HepG2 (cell line): ENCODE measurements at regions not wholly inside any gene's neighbourhood (a gene's known extent, or its start where the extent isn't known, plus 50 kb on each side); places are given as distances from the start of the nearest gene placed in this dataset.

Experiments
- ATAC-seq: fragments of 200-7000 bp; cut with Tn5 transposase; 3 replicates; pipeline ENCODE4 v1.9.1; 2020; ENCODE audit warnings: mild to moderate bottlenecking, moderate library complexity
- BruUV-seq: library from RNA; stranded (reverse); fragments of 400-500 nt; replicated peaks from 2 replicates; lab custom pipeline; 2021; lab: Mats Ljungman, UMichigan
- CTCF ChIA-PET: fragments of 300-600 bp; formaldehyde crosslinking; extraction: SDS; loops from one replicate; lab custom pipeline; 2021; ENCODE audit warnings: low total read pairs, inconsistent platforms, low intra/inter-chr PET ratio; lab: Yijun Ruan, JAX
- POLR2A ChIA-PET: fragments of 350-600 bp; sonication (Branson Sonifier 250); formaldehyde crosslinking; loops from one replicate; lab custom pipeline; 2020; ENCODE audit warnings: antibody characterized with exemption, inconsistent platforms; lab: Yijun Ruan, JAX
- DNase-seq: peaks from one replicate; pipeline ENCODE4 v3.0.0-alpha.2; 2015; ENCODE audit warnings: low spot score
- FAIRE-seq: peaks from 3 replicates; lab custom pipeline; 2011; peaks lifted over from hg19 to GRCh38; lab: Jason Lieb, UNC
- H2AFZ ChIP-seq: one replicate; pipeline ENCODE4 v1.6.1; 2011; ENCODE audit warnings: low read length, inconsistent platforms
- H3K27ac ChIP-seq: fragments of 300-600 bp; 3 replicates; pipeline ENCODE4 v1.8.0; 2011; ENCODE audit warnings: mixed run types, mild to moderate bottlenecking, mixed read lengths, low read length, inconsistent platforms; ENCODE audit not compliant: insufficient read depth; ENCODE audit errors: extremely low read length
- H3K27me3 ChIP-seq, 2 experiments: fragments of 200-600 bp in 1 of 2; 2 replicates in 1 of 2; 3 replicates in 1 of 2; pipeline versions ENCODE4 v1.6.0 to v1.8.0; 2011; ENCODE audit warnings: low read length in 2 of 2, mild to moderate bottlenecking in 2 of 2, moderate library complexity in 2 of 2, inconsistent platforms in 1 of 2; ENCODE audit not compliant: insufficient read depth in 2 of 2, control insufficient read depth in 1 of 2
- H3K36me3 ChIP-seq, 2 experiments: fragments of 200-600 bp in 1 of 2; replicated peaks in 1 of 2; 2 replicates in 1 of 2; 3 replicates in 1 of 2; pipeline versions ENCODE4 v1.5.1 to v1.8.0; 2011; ENCODE audit warnings: low read length in 2 of 2, inconsistent platforms in 1 of 2; ENCODE audit not compliant: insufficient read depth in 2 of 2, control insufficient read depth in 1 of 2
- H3K4me1 ChIP-seq: 2 replicates; pipeline ENCODE4 v1.5.1; 2012; ENCODE audit warnings: low read length, inconsistent platforms; ENCODE audit not compliant: insufficient read depth
- H3K4me2 ChIP-seq: 2 replicates; pipeline ENCODE4 v1.6.0; 2011; ENCODE audit warnings: low read depth, low read length, inconsistent platforms
- H3K4me3 ChIP-seq, 3 experiments: fragments of 200-600 bp in 1 of 3; sonication (generic), shearing (Covaris generic) in 1 of 3; replicated peaks in 1 of 3; 2 replicates each; pipeline ENCODE4 v1.5.1; 2011 to 2016; ENCODE audit warnings: low read length in 3 of 3, inconsistent platforms in 2 of 3, low read depth in 2 of 3, mild to moderate bottlenecking in 2 of 3, control low read depth in 1 of 3, mixed read lengths in 1 of 3; ENCODE audit not compliant: insufficient read depth in 1 of 3
- H3K79me2 ChIP-seq: one replicate; pipeline ENCODE4 v1.6.1; 2011; ENCODE audit warnings: low read length, inconsistent platforms; ENCODE audit not compliant: insufficient read depth
- H3K9ac ChIP-seq: 2 replicates; pipeline ENCODE4 v1.6.0; 2011; ENCODE audit warnings: mild to moderate bottlenecking, low read depth, low read length, inconsistent platforms; ENCODE audit not compliant: insufficient read depth
- H3K9me3 ChIP-seq: 2 replicates; pipeline ENCODE4 v1.5.1; 2012; ENCODE audit warnings: mild to moderate bottlenecking, low read length
- H4K20me1 ChIP-seq: 2 replicates; pipeline ENCODE4 v1.6.0; 2011; ENCODE audit warnings: inconsistent platforms, mild to moderate bottlenecking, low read length, moderate library complexity; ENCODE audit not compliant: insufficient read depth
- ADNP ChIP-seq: sonication (generic); formaldehyde crosslinking; IDR thresholded peaks from 2 replicates; pipeline ENCODE4 v1.4.0; 2020; ENCODE audit warnings: missing genetic modification reagents
- PHF21A ChIP-seq: sonication (generic); formaldehyde crosslinking; IDR thresholded peaks from 2 replicates; pipeline ENCODE4 v1.5.0; 2020; ENCODE audit warnings: mild to moderate bottlenecking, missing genetic modification reagents
- RFXANK ChIP-seq: IDR thresholded peaks from 2 replicates; pipeline ENCODE4 v1.6.1; 2016
- SALL1 ChIP-seq: sonication (generic); formaldehyde crosslinking; IDR thresholded peaks from 2 replicates; pipeline ENCODE4 v1.8.0; 2022; ENCODE audit warnings: mild to moderate bottlenecking, missing genetic modification reagents
- SRY ChIP-seq: sonication (generic); formaldehyde crosslinking; IDR thresholded peaks from 2 replicates; pipeline ENCODE4 v1.8.0; 2022; ENCODE audit warnings: mild to moderate bottlenecking, missing genetic modification reagents
- ZNF160 ChIP-seq: sonication (generic); formaldehyde crosslinking; IDR thresholded peaks from 2 replicates; pipeline ENCODE4 v1.8.0; 2022; ENCODE audit warnings: mild to moderate bottlenecking, inconsistent platforms, missing genetic modification reagents
- ZNF224 ChIP-seq: sonication (generic); formaldehyde crosslinking; IDR thresholded peaks from 2 replicates; pipeline ENCODE4 v1.5.0; 2020; ENCODE audit warnings: mild to moderate bottlenecking, missing genetic modification reagents
- ZNF264 ChIP-seq: sonication (generic); formaldehyde crosslinking; IDR thresholded peaks from 2 replicates; pipeline ENCODE4 v1.4.0; 2020; ENCODE audit warnings: missing genetic modification reagents
- ZNF496 ChIP-seq: sonication (generic); formaldehyde crosslinking; IDR thresholded peaks from 2 replicates; pipeline ENCODE4 v1.8.1; 2023; ENCODE audit warnings: mild to moderate bottlenecking, moderate library complexity, missing genetic modification reagents; ENCODE audit not compliant: insufficient replicate concordance
- ZNF510 ChIP-seq: sonication (generic); formaldehyde crosslinking; IDR thresholded peaks from 2 replicates; pipeline ENCODE4 v1.4.0; 2020; ENCODE audit warnings: low read depth, mild to moderate bottlenecking, missing genetic modification reagents
- ZNF552 ChIP-seq: sonication (generic); formaldehyde crosslinking; IDR thresholded peaks from 2 replicates; pipeline ENCODE4 v1.9.0; 2022; ENCODE audit warnings: missing genetic modification reagents, mild to moderate bottlenecking, borderline replicate concordance
- WGBS: methylation state at CpG from one replicate; pipeline ENCODE4 v1.1.6; 2017; ENCODE audit warnings: low lambda C conversion rate; 5-methylcytosine and 5-hydroxymethylcytosine counted together
- in situ Hi-C: cut with HindIII; loops from 2 replicates; pipeline ENCODE4 v1.10.0; 2017; ENCODE audit warnings: low pct_unique_long_range_greater_than_20kb; ENCODE audit not compliant: extremely low pct_ligation_motif_present
- intact Hi-C: fragments of 100-400 bp; cut with micrococcal nuclease; formaldehyde crosslinking; loops from one replicate; pipeline ENCODE4 v1.10.0; 2022; ENCODE audit not compliant: unreplicated experiment
- TF ChIP-seq, protein P1 (sequence below): sonication (generic); formaldehyde crosslinking; IDR thresholded peaks from 2 replicates; pipeline ENCODE4 v1.4.0; 2020; ENCODE audit warnings: missing genetic modification reagents
- TF ChIP-seq, protein P2 (sequence below): sonication (generic); formaldehyde crosslinking; conservative IDR thresholded peaks from 2 replicates; pipeline ENCODE4 v1.4.0; 2020; ENCODE audit warnings: missing genetic modification reagents
- TF ChIP-seq, protein P3 (sequence below): sonication (generic); formaldehyde crosslinking; IDR thresholded peaks from 2 replicates; pipeline ENCODE4 v1.8.1; 2023; ENCODE audit warnings: mild to moderate bottlenecking, missing genetic modification reagents

DNA sequence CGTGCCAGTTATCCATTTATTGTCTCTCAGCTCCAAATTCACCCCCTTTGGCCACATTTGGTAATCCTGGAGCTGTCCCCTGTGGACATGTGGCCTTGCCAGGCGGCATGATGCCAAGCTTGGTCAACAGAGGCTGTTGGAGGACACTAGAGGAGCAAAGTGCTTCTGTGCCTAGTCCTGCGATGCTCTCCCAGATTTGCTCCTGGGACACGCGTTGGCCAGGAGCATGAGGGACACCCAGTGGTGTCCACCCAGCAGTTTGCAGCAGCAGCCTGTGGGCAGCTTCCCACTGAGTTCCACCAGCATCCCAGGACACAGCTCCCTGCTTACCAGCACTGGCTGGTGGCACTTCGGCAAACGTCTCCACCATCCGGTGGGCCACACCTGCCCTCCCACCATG, 55.5 kb upstream of the STEAP1B start:
- Histone ChIP-seq H4K20me1 (no peaks in the 10 kb centered on the region), H3K4me1 (no peaks in the 10 kb centered on the region), H3K27me3 (peaks cover 3 to 40% of the 10 kb centered on the region in 2 experiments; a peak in 3 of 5 replicates), H3K4me2 (no peak overlapping the region), H3K27ac (no peak overlapping the region), H3K9me3 (no peaks in the 10 kb centered on the region), H3K4me3 (no peak overlapping the region), H3K36me3 (no peaks in the 10 kb centered on the region), H3K9ac (no peak overlapping the region), H2AFZ (no peak overlapping the region), H3K79me2 (no peaks in the 10 kb centered on the region)
- TF ChIP-seq SRY (CRISPR knock-in tag), result no peak
- no peak for TF ChIP-seq PHF21A (CRISPR knock-in tag)
- TF ChIP-seq ZNF510, result no peak
- no peak for TF ChIP-seq ADNP (CRISPR knock-in tag)
- ATAC-seq (no peak), DNase-seq (no peak), FAIRE-seq (no peak)
- in situ Hi-C loops (loop anchor here (5.0 kb wide), 1 partner anchor 502 kb away; no protein-coding TSS in a partner anchor), intact Hi-C loops (no loop called here)
- 34% methylated on average over 5 of the region's 8 CpGs for whole genome bisulfite sequencing
- no TSS peak for BruUV-seq
- ChIA-PET POLR2A (no interaction called here), CTCF (no interaction called here)

DNA sequence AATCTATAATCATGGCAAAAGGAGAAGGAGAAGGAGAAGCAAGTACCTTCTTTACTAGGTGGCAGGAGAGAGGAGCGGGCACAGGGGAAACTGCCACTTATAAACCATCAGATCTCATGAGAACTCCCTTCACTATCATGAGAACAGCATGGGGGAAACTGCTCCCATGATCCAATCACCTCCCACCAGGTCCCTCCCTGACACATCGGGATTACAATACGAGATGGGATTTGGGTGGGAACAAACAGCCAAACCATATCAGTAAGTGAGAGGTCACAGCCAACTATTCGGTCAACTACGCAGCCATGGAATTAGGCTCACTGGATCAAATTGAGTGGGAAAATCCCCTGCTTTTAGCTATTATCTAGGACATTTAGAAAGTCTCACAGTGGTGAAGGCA, 54.2 kb upstream of the STEAP1B start:
- Histone ChIP-seq H3K27me3 (peaks cover 5 to 53% of the 10 kb centered on the region in 2 experiments; a peak in 3 of 5 replicates), H2AFZ (no peak overlapping the region), H3K36me3 (no peaks in the 10 kb centered on the region), H3K9ac (no peak overlapping the region), H3K4me2 (no peak overlapping the region), H3K9me3 (no peaks in the 10 kb centered on the region), H4K20me1 (no peaks in the 10 kb centered on the region), H3K4me3 (no peak overlapping the region), H3K4me1 (no peaks in the 10 kb centered on the region), H3K79me2 (no peaks in the 10 kb centered on the region), H3K27ac (no peak overlapping the region)
- intact Hi-C loops (no loop called here), in situ Hi-C loops (no loop called here)
- FAIRE-seq (no peak), DNase-seq (no peak), ATAC-seq (no peak)
- ChIA-PET POLR2A (no interaction called here), CTCF (no interaction called here)
- 33% methylated on average over 5 of the region's 5 CpGs for WGBS
- no TSS peak for BruUV-seq
- TF ChIP-seq SALL1 (CRISPR knock-in tag) (no peak), ZNF224 (CRISPR knock-in tag) (no peak), RFXANK (CRISPR knock-in tag) (no peak), ZNF160 (CRISPR knock-in tag) (no peak), ZNF496 (CRISPR knock-in tag) (no peak), ZNF264 (CRISPR knock-in tag) (no peak), ZNF552 (CRISPR knock-in tag) (no peak)
- TF ChIP-seq, protein P1, sequence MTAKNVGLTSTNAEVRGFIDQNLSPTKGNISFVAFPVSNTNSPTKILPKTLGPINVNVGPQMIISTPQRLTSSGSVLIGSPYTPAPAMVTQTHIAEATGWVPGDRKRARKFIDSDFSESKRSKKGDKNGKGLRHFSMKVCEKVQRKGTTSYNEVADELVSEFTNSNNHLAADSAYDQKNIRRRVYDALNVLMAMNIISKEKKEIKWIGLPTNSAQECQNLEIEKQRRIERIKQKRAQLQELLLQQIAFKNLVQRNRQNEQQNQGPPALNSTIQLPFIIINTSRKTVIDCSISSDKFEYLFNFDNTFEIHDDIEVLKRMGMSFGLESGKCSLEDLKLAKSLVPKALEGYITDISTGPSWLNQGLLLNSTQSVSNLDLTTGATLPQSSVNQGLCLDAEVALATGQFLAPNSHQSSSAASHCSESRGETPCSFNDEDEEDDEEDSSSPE (CRISPR knock-in tag), result no peak
- TF ChIP-seq, protein P2, sequence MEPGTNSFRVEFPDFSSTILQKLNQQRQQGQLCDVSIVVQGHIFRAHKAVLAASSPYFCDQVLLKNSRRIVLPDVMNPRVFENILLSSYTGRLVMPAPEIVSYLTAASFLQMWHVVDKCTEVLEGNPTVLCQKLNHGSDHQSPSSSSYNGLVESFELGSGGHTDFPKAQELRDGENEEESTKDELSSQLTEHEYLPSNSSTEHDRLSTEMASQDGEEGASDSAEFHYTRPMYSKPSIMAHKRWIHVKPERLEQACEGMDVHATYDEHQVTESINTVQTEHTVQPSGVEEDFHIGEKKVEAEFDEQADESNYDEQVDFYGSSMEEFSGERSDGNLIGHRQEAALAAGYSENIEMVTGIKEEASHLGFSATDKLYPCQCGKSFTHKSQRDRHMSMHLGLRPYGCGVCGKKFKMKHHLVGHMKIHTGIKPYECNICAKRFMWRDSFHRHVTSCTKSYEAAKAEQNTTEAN (CRISPR knock-in tag), result no peak
- TF ChIP-seq, protein P3, sequence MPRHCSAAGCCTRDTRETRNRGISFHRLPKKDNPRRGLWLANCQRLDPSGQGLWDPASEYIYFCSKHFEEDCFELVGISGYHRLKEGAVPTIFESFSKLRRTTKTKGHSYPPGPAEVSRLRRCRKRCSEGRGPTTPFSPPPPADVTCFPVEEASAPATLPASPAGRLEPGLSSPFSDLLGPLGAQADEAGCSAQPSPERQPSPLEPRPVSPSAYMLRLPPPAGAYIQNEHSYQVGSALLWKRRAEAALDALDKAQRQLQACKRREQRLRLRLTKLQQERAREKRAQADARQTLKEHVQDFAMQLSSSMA (CRISPR knock-in tag), result no peak
